Activated CD4-positive, alpha-beta T cell treated with anti-CD3 and anti-CD28 coated beads for 36 hours (primary cell): ENCODE measurements at regions not wholly inside any gene's neighbourhood (a gene's known extent, or its start where the extent isn't known, plus 50 kb on each side); places are given as distances from the start of the nearest gene placed in this dataset.

Experiments used
- ATAC-seq: fragments of 200-7000 bp; cut with Tn5 transposase; one replicate; pipeline ENCODE4 v1.10.0; 2021; ENCODE audit warnings: mild to moderate bottlenecking, moderate library complexity
- CTCF ChIA-PET: fragments of 350-600 bp; sonication (Branson Sonifier 250); formaldehyde crosslinking; loops from one replicate; lab custom pipeline; 2021; ENCODE audit warnings: antibody characterized with exemption; lab: Charles Lee
- POLR2A ChIA-PET: fragments of 350-600 bp; sonication (Branson Sonifier 250); formaldehyde crosslinking; loops from one replicate; lab custom pipeline; 2021; ENCODE audit warnings: antibody characterized with exemption, inconsistent platforms; lab: Charles Lee
- DNase-seq: peaks from one replicate; pipeline ENCODE4 v3.0.0-alpha.2; 2020
- H3K27ac Mint-ChIP-seq: one replicate; pipeline ENCODE4 v1.8.0; 2021; ENCODE audit warnings: mixed read lengths
- H3K27me3 Mint-ChIP-seq: one replicate; pipeline ENCODE4 v1.8.0; 2021; ENCODE audit warnings: mixed read lengths
- H3K36me3 Mint-ChIP-seq: one replicate; pipeline ENCODE4 v1.8.0; 2021; ENCODE audit warnings: low read depth, mixed read lengths
- H3K4me1 Mint-ChIP-seq: one replicate; pipeline ENCODE4 v1.8.0; 2021; ENCODE audit warnings: mixed read lengths
- H3K4me3 Mint-ChIP-seq: one replicate; pipeline ENCODE4 v1.8.0; 2021; ENCODE audit warnings: mild to moderate bottlenecking, moderate library complexity, mixed read lengths
- H3K9me3 Mint-ChIP-seq: one replicate; pipeline ENCODE4 v1.8.0; 2021; ENCODE audit warnings: low read depth, mixed read lengths
- intact Hi-C, 2 experiments: fragments of 100-400 bp; cut with DNase I in 1 of 2; cut with micrococcal nuclease in 1 of 2; formaldehyde crosslinking; loops; one replicate each; pipeline versions ENCODE4 v1.14.2 to v1.15.1; 2022 to 2024; cut with DNase I, micrococcal nuclease

DNA sequence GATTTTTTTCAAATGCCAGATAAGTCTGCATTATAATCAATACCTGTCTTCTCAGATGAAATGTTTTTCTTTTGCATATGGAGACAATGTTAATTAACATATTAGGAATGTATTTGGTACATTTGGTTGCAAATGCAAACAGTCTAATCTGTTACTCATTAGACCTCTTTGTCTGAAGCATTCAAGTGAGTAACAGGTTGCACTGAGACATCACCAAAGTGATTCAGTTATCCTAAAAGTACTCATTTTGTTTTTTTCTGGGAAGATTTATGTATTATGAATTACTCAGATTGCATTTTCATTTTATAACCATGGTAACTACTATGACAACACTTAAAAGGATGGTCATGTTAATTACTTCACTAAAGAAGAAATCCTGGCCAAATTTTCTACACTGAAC lies 513.6 kb downstream of the HTR7 start:
- POLR2A ChIA-PET = no interaction called here

DNA sequence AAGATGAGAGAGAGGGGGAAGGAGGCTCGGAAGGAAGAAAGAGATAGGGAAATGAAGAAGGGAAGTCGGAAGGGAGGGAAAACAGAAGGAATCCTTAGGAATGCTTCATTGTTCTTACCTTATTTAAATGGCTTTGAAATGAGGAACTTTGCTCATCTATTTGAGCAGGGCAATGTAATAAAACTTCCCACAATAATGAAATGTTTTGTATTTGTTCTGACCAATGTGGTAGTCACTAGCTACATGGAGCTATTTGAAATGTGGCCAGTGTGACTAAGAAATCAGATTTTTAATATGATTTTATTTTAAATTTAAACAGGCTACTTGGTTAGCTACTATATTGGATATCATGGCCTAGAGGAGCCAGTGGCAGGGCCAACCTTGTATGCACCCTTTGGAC lies 510.6 kb downstream of the HTR7 start:
- POLR2A ChIA-PET = interaction anchor here (0.8 kb wide), 1 partner anchor 10 kb away, joined by 3 read pairs; no protein-coding TSS in a partner anchor
- no peaks in the 10 kb centered on the region for H3K36me3 Mint-ChIP-seq
- no peaks in the 10 kb centered on the region for H3K9me3 Mint-ChIP-seq
- no peaks in the 10 kb centered on the region for H3K4me1 Mint-ChIP-seq
- DNase-seq (no peak), ATAC-seq (no peak)
- H3K4me3 Mint-ChIP-seq = no peak overlapping the region
- peaks cover 9% of the 10 kb centered on the region for H3K27me3 Mint-ChIP-seq
- CTCF ChIA-PET = no interaction called here
- H3K27ac Mint-ChIP-seq = no peak overlapping the region
- intact Hi-C loops = no loop called here

More for the DNA sequence above, 513.6 kb downstream of the HTR7 start:
- H3K4me3 Mint-ChIP-seq = no peak overlapping the region
- CTCF ChIA-PET = no interaction called here
- H3K9me3 Mint-ChIP-seq = no peaks in the 10 kb centered on the region
- H3K36me3 Mint-ChIP-seq = no peaks in the 10 kb centered on the region
- intact Hi-C loops = no loop called here
- H3K27me3 Mint-ChIP-seq = peaks cover 8% of the 10 kb centered on the region
- ATAC-seq (no peak), DNase-seq (no peak)
- no peak overlapping the region for H3K27ac Mint-ChIP-seq
- H3K4me1 Mint-ChIP-seq = no peaks in the 10 kb centered on the region

DNA sequence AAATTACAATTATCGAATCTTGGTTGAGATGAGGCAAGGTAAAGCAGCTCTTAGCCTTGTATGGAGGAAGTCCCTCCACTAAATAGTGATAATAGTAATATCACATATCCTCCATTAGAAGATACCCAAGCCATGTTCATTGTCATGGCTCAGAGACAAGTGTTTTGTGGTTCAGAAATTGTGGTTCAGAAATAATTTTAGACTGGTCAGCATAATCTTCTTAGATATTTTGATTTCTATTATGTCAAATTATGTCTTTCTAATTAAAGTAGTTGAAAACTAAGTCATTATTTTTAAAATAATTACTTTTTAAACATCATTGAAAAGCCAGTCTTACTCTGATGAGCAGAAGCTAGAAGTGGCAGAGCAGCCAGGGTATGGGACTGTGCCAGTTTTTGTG lies 507.7 kb downstream of the HTR7 start:
- ChIA-PET POLR2A (no interaction called here), CTCF (no interaction called here)
- no peaks in the 10 kb centered on the region for H3K4me1 Mint-ChIP-seq
- ATAC-seq = no peak
- H3K4me3 Mint-ChIP-seq = no peak overlapping the region
- H3K9me3 Mint-ChIP-seq = no peaks in the 10 kb centered on the region
- H3K36me3 Mint-ChIP-seq = no peaks in the 10 kb centered on the region
- H3K27ac Mint-ChIP-seq = no peak overlapping the region
- intact Hi-C loops = no loop called here
- no peak for DNase-seq
- H3K27me3 Mint-ChIP-seq = peaks cover 6% of the 10 kb centered on the region

DNA sequence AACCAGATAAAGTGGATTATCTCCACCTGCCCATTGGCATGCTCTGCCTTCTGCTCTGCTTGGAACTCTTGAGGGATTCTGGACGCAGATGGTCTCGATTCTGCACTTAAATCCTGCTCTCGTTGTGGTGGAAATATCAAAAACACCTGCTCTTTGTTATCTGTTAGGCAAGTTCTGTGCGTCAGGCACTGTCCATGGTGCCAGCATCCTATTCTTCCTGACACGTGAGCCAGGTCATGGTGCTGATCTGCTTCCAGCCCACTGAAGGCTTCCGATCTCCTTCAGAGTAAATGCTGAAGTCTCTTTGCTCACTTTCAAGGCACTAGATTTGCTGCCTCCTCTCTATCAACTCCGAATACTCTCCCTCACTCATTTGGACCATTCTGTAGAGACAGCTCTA lies 505.6 kb downstream of the HTR7 start:
- Mint-ChIP-seq H3K27ac (no peak overlapping the region), H3K4me3 (no peak overlapping the region), H3K27me3 (peaks cover 2% of the 10 kb centered on the region), H3K4me1 (no peaks in the 10 kb centered on the region), H3K9me3 (no peaks in the 10 kb centered on the region), H3K36me3 (no peaks in the 10 kb centered on the region)
- ChIA-PET CTCF (no interaction called here), POLR2A (no interaction called here)
- ATAC-seq = no peak
- no peak for DNase-seq
- intact Hi-C loops = no loop called here

DNA sequence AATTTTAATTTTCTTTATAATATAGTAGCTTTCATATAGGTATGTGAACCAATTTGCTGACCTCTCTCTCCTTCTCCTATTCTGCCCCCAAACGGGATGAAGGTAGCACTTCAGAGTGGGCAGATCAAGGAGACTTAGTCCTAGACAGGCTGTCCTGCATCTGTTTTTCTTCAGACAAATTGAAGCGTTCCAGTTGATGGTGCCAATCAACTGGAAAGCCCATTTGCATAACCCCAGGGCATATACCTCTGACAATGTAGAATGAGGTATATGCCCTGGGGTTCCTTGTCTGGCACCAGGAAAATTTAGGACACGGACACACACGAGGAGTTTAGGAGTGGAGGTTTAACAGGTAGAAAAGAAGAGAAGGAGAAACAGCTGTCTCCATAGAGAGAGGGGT lies 502.9 kb downstream of the HTR7 start:
- CTCF ChIA-PET = no interaction called here
- no peak overlapping the region for H3K4me3 Mint-ChIP-seq
- POLR2A ChIA-PET = no interaction called here
- ATAC-seq (no peak), DNase-seq (no peak)
- H3K27ac Mint-ChIP-seq = no peak overlapping the region
- H3K36me3 Mint-ChIP-seq = no peaks in the 10 kb centered on the region
- no peaks in the 10 kb centered on the region for H3K4me1 Mint-ChIP-seq
- H3K27me3 Mint-ChIP-seq = peaks cover 4% of the 10 kb centered on the region
- no peaks in the 10 kb centered on the region for H3K9me3 Mint-ChIP-seq
- intact Hi-C loops = no loop called here

DNA sequence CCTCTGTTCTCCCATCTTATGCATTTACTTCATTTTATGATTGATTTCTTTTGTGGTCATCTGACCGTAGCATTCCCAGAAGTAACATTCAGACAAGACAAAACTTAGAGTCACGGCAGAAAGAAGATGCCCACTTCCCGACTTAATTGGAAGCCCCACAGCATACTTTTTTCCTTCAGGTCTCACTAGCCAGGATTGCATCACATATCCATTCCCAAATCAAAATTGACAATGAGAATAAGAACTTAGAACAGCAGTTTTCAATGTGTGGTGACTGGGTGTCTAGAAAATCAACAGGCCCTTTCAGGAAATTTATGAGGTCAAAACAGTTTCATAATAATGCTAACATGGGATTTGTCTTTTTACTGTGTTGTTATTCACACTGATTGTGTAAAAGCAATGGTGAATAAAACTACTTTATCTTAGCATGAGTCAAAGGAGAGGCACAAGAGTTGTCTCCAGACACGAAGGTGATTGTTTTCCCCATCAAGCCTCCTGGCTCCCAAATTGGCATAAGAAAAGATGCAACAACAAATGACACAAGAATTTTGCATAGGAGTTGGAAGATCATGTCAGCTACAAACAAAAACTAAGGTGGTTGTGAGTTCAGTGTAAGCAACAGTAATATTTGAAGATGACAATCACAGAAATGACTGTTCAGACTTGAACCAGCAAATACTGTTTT lies 493.9 kb downstream of the HTR7 start:
- DNase-seq = no peak
- H3K36me3 Mint-ChIP-seq = no peaks in the 10 kb centered on the region
- ChIA-PET POLR2A (no interaction called here), CTCF (no interaction called here)
- intact Hi-C loops = no loop called here
- H3K4me1 Mint-ChIP-seq = no peaks in the 10 kb centered on the region
- ATAC-seq = no peak
- H3K27ac Mint-ChIP-seq = no peak overlapping the region
- H3K27me3 Mint-ChIP-seq = peaks cover under 1% of the 10 kb centered on the region
- H3K9me3 Mint-ChIP-seq = peaks cover under 1% of the 10 kb centered on the region
- no peak overlapping the region for H3K4me3 Mint-ChIP-seq

DNA sequence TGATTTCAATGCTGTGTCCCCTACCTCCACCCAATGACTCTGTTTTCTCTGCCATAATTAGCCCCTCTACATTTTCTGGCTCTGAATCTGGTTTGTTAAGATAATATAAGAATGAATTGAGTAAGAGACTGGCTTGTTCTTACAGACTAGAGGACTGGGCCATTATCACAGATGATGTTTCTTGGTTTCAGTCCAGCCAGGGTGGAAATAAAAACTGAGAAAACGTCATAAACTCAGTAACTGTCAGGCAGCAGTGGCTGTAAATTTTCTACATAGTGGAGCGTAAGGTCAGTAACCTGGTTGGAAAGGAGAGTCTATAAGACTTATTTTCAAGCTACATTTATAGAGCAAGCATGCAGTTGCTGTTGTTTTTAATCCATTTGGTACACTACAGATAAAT lies 485.4 kb downstream of the HTR7 start:
- ChIA-PET POLR2A (no interaction called here), CTCF (no interaction called here)
- Mint-ChIP-seq H3K36me3 (no peaks in the 10 kb centered on the region), H3K27ac (no peak overlapping the region), H3K4me1 (no peaks in the 10 kb centered on the region), H3K27me3 (peaks cover 3% of the 10 kb centered on the region), H3K4me3 (no peak overlapping the region), H3K9me3 (peaks cover 3% of the 10 kb centered on the region)
- no peak for ATAC-seq
- no peak for DNase-seq
- intact Hi-C loops = no loop called here

DNA sequence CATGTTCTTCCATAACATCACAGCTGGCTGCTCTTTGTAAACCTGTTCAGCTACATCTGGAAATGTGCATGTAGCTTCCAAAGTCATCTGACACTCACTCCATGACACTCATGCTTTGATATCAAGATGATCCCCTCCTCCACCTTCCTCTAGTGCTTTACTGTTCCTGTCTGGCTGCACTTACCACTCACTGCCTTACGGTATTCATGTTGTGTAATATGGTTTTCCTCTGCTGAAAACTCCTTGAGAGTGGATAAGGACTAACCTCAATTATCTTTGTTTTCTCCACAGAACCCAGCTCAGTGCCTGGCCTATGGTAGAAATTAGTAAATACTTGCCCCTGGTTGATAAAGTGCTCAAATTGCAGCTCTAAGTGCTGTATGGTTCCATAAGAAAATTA lies 483.9 kb downstream of the HTR7 start:
- intact Hi-C loops = no loop called here
- CTCF ChIA-PET = no interaction called here
- Mint-ChIP-seq H3K9me3 (peaks cover 3% of the 10 kb centered on the region), H3K27ac (no peak overlapping the region), H3K27me3 (peaks cover 3% of the 10 kb centered on the region), H3K4me1 (no peaks in the 10 kb centered on the region), H3K4me3 (no peak overlapping the region), H3K36me3 (no peaks in the 10 kb centered on the region)
- ATAC-seq (no peak), DNase-seq (no peak)
- POLR2A ChIA-PET = no interaction called here

DNA sequence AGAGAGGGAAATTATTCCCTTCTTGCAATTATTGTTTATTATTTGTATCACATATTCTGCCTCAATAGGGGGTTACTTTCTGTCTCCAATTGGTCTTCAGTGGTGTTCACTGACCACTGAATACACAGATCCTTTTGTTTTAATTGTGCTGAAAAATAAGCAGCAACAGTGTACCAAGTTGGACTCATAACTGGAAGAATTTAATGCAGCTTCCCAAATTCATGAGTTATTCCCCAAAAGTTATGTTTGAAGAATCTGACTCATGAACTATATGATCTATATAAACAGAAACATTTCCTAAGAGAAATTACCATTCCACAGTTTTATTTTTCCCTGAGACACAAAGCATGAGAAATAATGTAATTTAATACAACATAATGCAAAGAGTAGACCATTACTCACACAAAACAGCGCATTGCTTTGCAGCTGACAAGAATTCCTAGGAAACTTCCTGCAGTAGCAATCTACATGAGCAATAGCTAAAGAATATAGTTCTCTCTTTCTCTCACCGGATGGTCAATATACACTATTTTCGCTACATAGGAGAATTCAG lies 479.2 kb downstream of the HTR7 start:
- Mint-ChIP-seq H3K36me3 (no peaks in the 10 kb centered on the region), H3K4me3 (no peak overlapping the region), H3K27me3 (no peaks in the 10 kb centered on the region), H3K4me1 (no peaks in the 10 kb centered on the region), H3K9me3 (no peaks in the 10 kb centered on the region), H3K27ac (no peak overlapping the region)
- DNase-seq (no peak), ATAC-seq (no peak)
- CTCF ChIA-PET = no interaction called here
- POLR2A ChIA-PET = no interaction called here
- intact Hi-C loops = no loop called here

DNA sequence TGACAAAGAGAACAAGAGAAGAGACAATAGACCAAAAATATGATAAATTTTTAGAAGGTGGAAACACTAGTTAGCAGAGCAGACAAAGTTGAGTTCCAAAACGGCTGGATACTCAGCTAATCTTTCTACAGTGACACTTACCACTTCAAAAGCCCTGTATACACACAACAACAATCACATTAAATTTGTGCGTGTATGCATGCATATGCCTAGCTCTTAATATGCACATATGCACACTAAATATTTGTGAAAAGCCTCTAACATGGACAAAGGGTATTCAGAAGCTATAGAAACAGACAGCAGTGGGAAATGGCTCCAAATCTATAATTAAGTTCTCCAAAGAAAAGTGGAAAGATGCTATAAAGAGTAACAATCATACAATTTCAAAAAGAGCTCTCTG lies 476.4 kb downstream of the HTR7 start:
- Mint-ChIP-seq H3K4me1 (no peaks in the 10 kb centered on the region), H3K27me3 (no peaks in the 10 kb centered on the region), H3K27ac (no peak overlapping the region), H3K9me3 (no peaks in the 10 kb centered on the region), H3K36me3 (no peaks in the 10 kb centered on the region), H3K4me3 (no peak overlapping the region)
- no peak for ATAC-seq
- POLR2A ChIA-PET = no interaction called here
- intact Hi-C loops = no loop called here
- no peak for DNase-seq
- CTCF ChIA-PET = interaction anchor here (0.6 kb wide), 1 partner anchor 299 kb away, joined by 3 read pairs; no protein-coding TSS in a partner anchor

DNA sequence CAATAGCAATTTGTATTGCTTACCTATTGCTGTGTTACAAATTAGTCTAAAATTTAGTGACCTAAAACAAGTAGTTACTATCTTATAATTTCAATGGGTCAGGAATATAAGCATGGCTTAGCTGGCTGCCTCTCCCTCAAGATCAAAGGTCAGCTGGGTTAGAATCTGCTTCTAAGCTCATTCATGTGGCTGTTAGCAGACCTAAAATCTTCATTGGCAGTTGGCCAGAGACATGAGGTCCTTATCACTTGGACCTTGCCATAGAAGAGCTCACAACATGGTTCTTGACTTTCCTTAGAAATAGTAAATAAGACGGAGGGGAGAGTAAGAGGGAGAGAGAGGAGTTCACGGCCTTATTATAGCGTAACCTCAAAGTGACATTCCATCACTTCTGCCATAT lies 468.0 kb downstream of the HTR7 start:
- Mint-ChIP-seq H3K27me3 (no peaks in the 10 kb centered on the region), H3K27ac (no peak overlapping the region)
- DNase-seq = no peak

DNA sequence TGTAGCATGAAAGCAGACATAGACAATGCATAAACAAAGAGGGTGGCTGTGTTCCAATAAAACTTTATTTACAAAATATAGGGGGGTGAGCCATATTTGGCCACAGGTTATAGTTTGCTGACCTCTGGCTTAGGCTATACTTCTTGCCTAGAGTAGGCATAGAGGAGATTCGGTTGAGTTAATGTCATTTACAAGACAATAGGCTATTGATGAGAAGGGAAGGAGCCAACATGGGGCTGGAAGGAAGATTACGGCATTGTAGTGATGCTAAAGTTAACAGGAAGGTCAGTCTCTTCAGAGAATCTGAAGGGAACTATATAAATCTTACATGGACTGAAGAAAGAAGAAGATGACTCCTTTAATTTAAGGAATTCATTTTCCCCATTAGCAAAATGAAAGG lies 463.5 kb downstream of the HTR7 start:
- no peaks in the 10 kb centered on the region for H3K9me3 Mint-ChIP-seq
- H3K36me3 Mint-ChIP-seq = no peaks in the 10 kb centered on the region
- POLR2A ChIA-PET = no interaction called here
- no peak for DNase-seq
- CTCF ChIA-PET = no interaction called here
- intact Hi-C loops = no loop called here
- H3K4me3 Mint-ChIP-seq = no peak overlapping the region
- H3K4me1 Mint-ChIP-seq = no peaks in the 10 kb centered on the region
- ATAC-seq = no peak
- H3K27ac Mint-ChIP-seq = no peak overlapping the region
- H3K27me3 Mint-ChIP-seq = peaks cover 2% of the 10 kb centered on the region

More for the DNA sequence above, 468.0 kb downstream of the HTR7 start:
- Mint-ChIP-seq H3K4me1 (no peaks in the 10 kb centered on the region), H3K9me3 (no peaks in the 10 kb centered on the region), H3K36me3 (no peaks in the 10 kb centered on the region), H3K4me3 (no peak overlapping the region)
- no peak for ATAC-seq
- intact Hi-C loops = no loop called here
- CTCF ChIA-PET = no interaction called here
- POLR2A ChIA-PET = no interaction called here
